Lower lobe of right lung (tissue), 2 donors: ENCODE measurements at regions not wholly inside any gene's neighbourhood (a gene's known extent, or its start where the extent isn't known, plus 50 kb on each side); places are given as distances from the start of the nearest gene placed in this dataset.

ENCODE experiments used
- ATAC-seq, 2 donors: fragments of 200-7000 bp; cut with Tn5 transposase; one replicate each; pipeline ENCODE4 v1.9.1; 2020 to 2022; ENCODE audit warnings: mild to moderate bottlenecking in 2 of 2, moderate library complexity in 2 of 2
- DNase-seq: peaks from one replicate; pipeline ENCODE4 v3.0.0-alpha.2; 2020
- H3K27ac ChIP-seq: fragments of 200-600 bp; one replicate; pipeline ENCODE4 v1.8.0; 2022
- H3K27me3 ChIP-seq: fragments of 200-600 bp; one replicate; pipeline ENCODE4 v1.8.0; 2022; ENCODE audit warnings: low read depth
- H3K36me3 ChIP-seq: fragments of 200-600 bp; one replicate; pipeline ENCODE4 v1.8.0; 2022; ENCODE audit warnings: mild to moderate bottlenecking
- H3K4me1 ChIP-seq: fragments of 200-600 bp; one replicate; pipeline ENCODE4 v1.8.0; 2022
- H3K4me3 ChIP-seq: fragments of 200-600 bp; one replicate; pipeline ENCODE4 v1.8.0; 2022; ENCODE audit warnings: mild to moderate bottlenecking
- H3K9me3 ChIP-seq: fragments of 200-600 bp; one replicate; pipeline ENCODE4 v1.8.0; 2022
- intact Hi-C: fragments of 100-400 bp; cut with DNase I; formaldehyde crosslinking; loops from one replicate; pipeline ENCODE4 v1.11.0; 2022
- TF ChIP-seq, protein P1 (sequence below): fragments of 200-600 bp; IDR thresholded peaks from one replicate; pipeline ENCODE4 v1.8.0; 2022; ENCODE audit warnings: antibody characterized with exemption, mild to moderate bottlenecking
- donor health status: DM: no; HTN: yes; CAD: no; lungs with severe emphysema.

DNA sequence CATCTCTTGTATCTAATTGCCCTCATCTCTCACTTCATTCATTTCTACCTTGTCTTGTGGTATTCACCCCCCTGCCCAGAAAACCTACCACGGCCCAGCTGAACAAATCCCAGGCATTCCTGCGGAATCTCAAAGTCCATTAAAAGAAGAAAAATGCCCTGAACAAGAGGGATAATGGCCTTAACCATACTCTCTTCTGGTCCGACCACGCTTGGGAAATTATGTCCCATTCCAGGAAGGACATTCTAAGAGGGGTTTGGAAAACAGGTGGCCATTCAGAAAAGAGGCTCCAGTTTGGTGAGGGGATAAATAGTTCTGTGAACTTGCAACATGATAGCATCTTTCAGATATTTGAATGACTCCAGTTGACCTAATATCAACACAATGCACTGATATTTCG is 349.9 kb upstream of the ZNF521 start:
- H3K9me3 ChIP-seq: no peaks in the 10 kb centered on the region
- no peaks in the 10 kb centered on the region for H3K4me1 ChIP-seq
- no peaks in the 10 kb centered on the region for H3K36me3 ChIP-seq
- no peaks in the 10 kb centered on the region for H3K27me3 ChIP-seq
- intact Hi-C loops: no loop called here
- H3K27ac ChIP-seq: no peak overlapping the region
- ATAC-seq (no peak), DNase-seq (no peak)
- H3K4me3 ChIP-seq: no peak overlapping the region
- TF ChIP-seq, protein P1, sequence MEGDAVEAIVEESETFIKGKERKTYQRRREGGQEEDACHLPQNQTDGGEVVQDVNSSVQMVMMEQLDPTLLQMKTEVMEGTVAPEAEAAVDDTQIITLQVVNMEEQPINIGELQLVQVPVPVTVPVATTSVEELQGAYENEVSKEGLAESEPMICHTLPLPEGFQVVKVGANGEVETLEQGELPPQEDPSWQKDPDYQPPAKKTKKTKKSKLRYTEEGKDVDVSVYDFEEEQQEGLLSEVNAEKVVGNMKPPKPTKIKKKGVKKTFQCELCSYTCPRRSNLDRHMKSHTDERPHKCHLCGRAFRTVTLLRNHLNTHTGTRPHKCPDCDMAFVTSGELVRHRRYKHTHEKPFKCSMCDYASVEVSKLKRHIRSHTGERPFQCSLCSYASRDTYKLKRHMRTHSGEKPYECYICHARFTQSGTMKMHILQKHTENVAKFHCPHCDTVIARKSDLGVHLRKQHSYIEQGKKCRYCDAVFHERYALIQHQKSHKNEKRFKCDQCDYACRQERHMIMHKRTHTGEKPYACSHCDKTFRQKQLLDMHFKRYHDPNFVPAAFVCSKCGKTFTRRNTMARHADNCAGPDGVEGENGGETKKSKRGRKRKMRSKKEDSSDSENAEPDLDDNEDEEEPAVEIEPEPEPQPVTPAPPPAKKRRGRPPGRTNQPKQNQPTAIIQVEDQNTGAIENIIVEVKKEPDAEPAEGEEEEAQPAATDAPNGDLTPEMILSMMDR: no peak

DNA sequence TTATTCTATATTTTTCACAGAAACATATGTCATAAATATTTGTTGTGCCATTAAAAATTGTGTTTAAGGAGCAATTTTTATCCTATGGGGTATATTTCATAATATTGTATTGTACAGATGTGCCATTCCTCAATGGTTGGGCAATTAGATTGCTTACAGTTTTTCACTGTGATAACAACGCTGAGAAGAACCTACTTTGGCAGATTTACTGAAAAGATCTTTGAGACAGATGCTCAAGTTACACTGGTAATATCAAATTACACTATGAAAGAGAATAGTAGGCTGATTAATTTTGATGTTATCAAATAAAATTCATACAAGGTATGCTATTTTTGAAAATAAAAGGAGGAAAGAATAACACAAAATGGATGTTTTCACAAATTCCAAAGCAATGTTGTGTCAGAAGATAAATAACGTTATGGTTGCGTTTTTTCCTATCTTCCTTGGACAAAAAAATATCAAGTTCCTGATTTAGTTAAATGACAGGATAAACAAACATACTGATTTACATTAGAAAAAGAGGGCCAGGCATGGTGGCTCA is 335.1 kb upstream of the ZNF521 start:
- TF ChIP-seq, protein P1: no peak
- H3K9me3 ChIP-seq: no peaks in the 10 kb centered on the region
- H3K4me3 ChIP-seq: no peak overlapping the region
- no peaks in the 10 kb centered on the region for H3K4me1 ChIP-seq
- H3K27ac ChIP-seq: no peak overlapping the region
- no peak for DNase-seq
- no peaks in the 10 kb centered on the region for H3K27me3 ChIP-seq
- no peaks in the 10 kb centered on the region for H3K36me3 ChIP-seq
- intact Hi-C loops: no loop called here
- no peak for ATAC-seq

- Histone ChIP-seq H3K4me1 (no peaks in the 10 kb centered on the region), H3K27ac (no peak overlapping the region), H3K4me3 (no peak overlapping the region), H3K27me3 (no peaks in the 10 kb centered on the region), H3K9me3 (no peaks in the 10 kb centered on the region), H3K36me3 (no peaks in the 10 kb centered on the region)
- TF ChIP-seq, protein P1: no peak
- no peak for ATAC-seq
- DNase-seq: no peak
- intact Hi-C loops: no loop called here
These were observed 333.1 kb upstream of the ZNF521 start for GRCh38 chr18:25685088-25685487.

DNA sequence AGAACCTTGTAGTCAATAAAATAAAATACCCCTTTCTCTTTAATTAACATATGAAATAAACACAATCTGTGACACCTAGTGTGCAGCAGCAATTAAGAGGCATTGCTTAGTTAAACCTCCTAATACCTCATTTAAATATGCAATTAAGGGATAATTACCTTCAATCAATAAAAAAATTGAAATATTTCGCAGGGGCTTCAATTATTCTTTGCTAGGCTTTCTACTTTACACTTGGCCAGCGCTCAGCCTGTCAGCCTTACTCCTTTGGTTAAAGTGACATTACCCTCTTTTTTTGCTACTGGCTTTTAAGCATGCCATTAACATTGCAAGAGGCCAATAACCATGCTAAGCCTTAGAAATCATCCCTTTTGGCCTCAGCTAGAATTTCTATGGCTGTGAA is 327.5 kb upstream of the ZNF521 start:
- DNase-seq (no peak), ATAC-seq (no peak)
- H3K27ac ChIP-seq: no peak overlapping the region
- H3K27me3 ChIP-seq: no peaks in the 10 kb centered on the region
- H3K9me3 ChIP-seq: no peaks in the 10 kb centered on the region
- H3K36me3 ChIP-seq: no peaks in the 10 kb centered on the region
- no peaks in the 10 kb centered on the region for H3K4me1 ChIP-seq
- H3K4me3 ChIP-seq: no peak overlapping the region
- TF ChIP-seq, protein P1: no peak
- intact Hi-C loops: no loop called here

DNA sequence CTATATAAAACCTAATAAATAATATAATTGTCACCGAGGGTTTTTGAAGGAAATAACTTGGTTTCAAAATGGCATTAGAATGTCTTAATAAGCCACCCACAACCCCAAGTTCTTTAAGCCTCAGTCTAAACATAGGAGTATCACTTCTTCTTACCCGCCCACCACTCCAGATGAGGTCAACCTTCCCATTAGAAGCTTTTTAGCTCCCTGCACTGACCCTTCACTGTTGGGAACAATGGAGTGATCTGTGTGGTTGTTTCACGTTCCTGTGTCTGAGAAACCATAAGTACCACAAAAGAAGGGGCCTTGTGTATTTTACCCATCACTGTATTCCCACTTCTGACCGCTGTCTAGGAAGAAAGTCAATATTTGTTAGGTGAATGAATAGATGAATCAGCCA is 326.3 kb upstream of the ZNF521 start:
- H3K4me3 ChIP-seq: no peak overlapping the region
- intact Hi-C loops: no loop called here
- ATAC-seq (no peak), DNase-seq (no peak)
- no peaks in the 10 kb centered on the region for H3K36me3 ChIP-seq
- H3K27me3 ChIP-seq: no peaks in the 10 kb centered on the region
- TF ChIP-seq, protein P1: no peak
- H3K4me1 ChIP-seq: no peaks in the 10 kb centered on the region
- no peak overlapping the region for H3K27ac ChIP-seq
- H3K9me3 ChIP-seq: no peaks in the 10 kb centered on the region
